Transverse colon (tissue), 4 donors: ENCODE measurements at regions not wholly inside any gene's neighbourhood (a gene's known extent, or its start where the extent isn't known, plus 50 kb on each side); places are given as distances from the start of the nearest gene placed in this dataset.

Experiments used
- CTCF ChIP-seq, 5 experiments: fragments of 200-600 bp in 3 of 5; fragments of 450-650 bp in 2 of 5; sonication (generic) in 3 of 5; IDR thresholded peaks; 1 replicate in 2 of 5; 2 replicates in 3 of 5; pipeline ENCODE4 v1.5.1; 2016 to 2017; ENCODE audit warnings: antibody characterized with exemption in 5 of 5, inconsistent platforms in 3 of 5, mild to moderate bottlenecking in 2 of 5, moderate library complexity in 1 of 5
- POLR2A ChIP-seq: fragments of 450-650 bp; IDR thresholded peaks from one replicate; pipeline ENCODE4 v1.6.1; 2016; ENCODE audit warnings: antibody characterized with exemption, mild to moderate bottlenecking, moderate library complexity
- POLR2AphosphoS5 ChIP-seq, 3 donors: sonication (generic); formaldehyde crosslinking; IDR thresholded peaks; one replicate each; pipeline ENCODE4 v1.6.1; 2016; ENCODE audit warnings: antibody characterized with exemption in 3 of 3

GRCh38 chr3:148036331-148036876, 627.2 kb downstream of the ZIC1 start:
- TF ChIP-seq CTCF (IDR thresholded peaks at IDR 0.05) = no peak
- TF ChIP-seq POLR2AphosphoS5 (IDR thresholded peaks at IDR 0.05) = no peak
- TF ChIP-seq POLR2A = no peak
